ENCODE measurements at regions not wholly inside any gene's neighbourhood (a gene's known extent, or its start where the extent isn't known, plus 50 kb on each side); places are given as distances from the start of the nearest gene placed in this dataset.
"Not testable (repeated sequence)": the region's sequence is repeated elsewhere in the genome, so short reads cannot be mapped to it uniquely, and the experiment has no call there.

- Histone ChIP-seq H3K4me3 (no peak overlapping the region), H3K27me3 (no peaks in the 10 kb centered on the region), H3K27ac (no peak overlapping the region), H3K4me1 (no peaks in the 10 kb centered on the region), H3K9me3 (no peaks in the 10 kb centered on the region), H3K36me3 (no peaks in the 10 kb centered on the region)
- ATAC-seq (no peak), DNase-seq (no peak)
- TF ChIP-seq CTCF (IDR thresholded peaks at IDR 0.05) = no peak
- intact Hi-C loops (cut with DNase I) = no loop called here
These were observed 283.8 kb downstream of the ZPLD1 start for GRCh38 chr3:102718651-102719050.

- no peaks in the 10 kb centered on the region for H3K4me1 ChIP-seq
These were observed 287.5 kb downstream of the ZPLD1 start for GRCh38 chr3:102722317-102722716.

GRCh38 chr3:102727340-102727739 lies 292.5 kb downstream of the ZPLD1 start:
- ATAC-seq = no peak
- no peak overlapping the region for H3K27ac ChIP-seq
- H3K4me3 ChIP-seq = no peak overlapping the region
- H3K9me3 ChIP-seq = no peaks in the 10 kb centered on the region
- no peaks in the 10 kb centered on the region for H3K36me3 ChIP-seq
- no peaks in the 10 kb centered on the region for H3K4me1 ChIP-seq
- intact Hi-C loops (cut with DNase I) = no loop called here
- DNase-seq = no peak
- H3K27me3 ChIP-seq = no peaks in the 10 kb centered on the region
- no peak for TF ChIP-seq CTCF (IDR thresholded peaks at IDR 0.05)

More at GRCh38 chr3:102722317-102722716, 287.5 kb downstream of the ZPLD1 start:
- H3K9me3 ChIP-seq = no peaks in the 10 kb centered on the region
- intact Hi-C loops (cut with DNase I) = no loop called here
- no peaks in the 10 kb centered on the region for H3K27me3 ChIP-seq
- no peak for DNase-seq
- TF ChIP-seq CTCF (IDR thresholded peaks at IDR 0.05) = no peak
- H3K36me3 ChIP-seq = no peaks in the 10 kb centered on the region
- no peak for ATAC-seq
- no peak overlapping the region for H3K27ac ChIP-seq
- H3K4me3 ChIP-seq = no peak overlapping the region

- ATAC-seq; H3K9me3 ChIP-seq; H3K4me1 ChIP-seq; intact Hi-C loops (cut with DNase I); H3K4me3 ChIP-seq; DNase-seq; H3K36me3 ChIP-seq; H3K27me3 ChIP-seq; H3K27ac ChIP-seq: not testable (repeated sequence)
These were observed 297.8 kb downstream of the ZPLD1 start for GRCh38 chr3:102732581-102732980.

- Histone ChIP-seq H3K9me3 (no peaks in the 10 kb centered on the region), H3K27me3 (no peaks in the 10 kb centered on the region), H3K4me1 (peaks cover 3% of the 10 kb centered on the region), H3K4me3 (no peak overlapping the region), H3K27ac (peak overlapping the region; percentile 36), H3K36me3 (no peaks in the 10 kb centered on the region)
- TF ChIP-seq CTCF (IDR thresholded peaks at IDR 0.05) = no peak
- DNase-seq (no peak), ATAC-seq (no peak)
- intact Hi-C loops (cut with DNase I) = no loop called here
These were observed 299.2 kb downstream of the ZPLD1 start for GRCh38 chr3:102733791-102734563.

GRCh38 chr3:102735311-102735710 lies 300.5 kb downstream of the ZPLD1 start:
- ATAC-seq (no peak), DNase-seq (no peak)
- TF ChIP-seq CTCF (IDR thresholded peaks at IDR 0.05) = no peak
- no peaks in the 10 kb centered on the region for H3K9me3 ChIP-seq
- H3K4me1 ChIP-seq = peaks cover 3% of the 10 kb centered on the region
- H3K36me3 ChIP-seq = no peaks in the 10 kb centered on the region
- no peak overlapping the region for H3K4me3 ChIP-seq
- H3K27me3 ChIP-seq = no peaks in the 10 kb centered on the region
- intact Hi-C loops (cut with DNase I) = no loop called here
- H3K27ac ChIP-seq = no peak overlapping the region

Measured in upper lobe of right lung (tissue), 1 donor.